ENCODE measurements at regions not wholly inside any gene's neighbourhood (a gene's known extent, or its start where the extent isn't known, plus 50 kb on each side); places are given as distances from the start of the nearest gene placed in this dataset.

DNA sequence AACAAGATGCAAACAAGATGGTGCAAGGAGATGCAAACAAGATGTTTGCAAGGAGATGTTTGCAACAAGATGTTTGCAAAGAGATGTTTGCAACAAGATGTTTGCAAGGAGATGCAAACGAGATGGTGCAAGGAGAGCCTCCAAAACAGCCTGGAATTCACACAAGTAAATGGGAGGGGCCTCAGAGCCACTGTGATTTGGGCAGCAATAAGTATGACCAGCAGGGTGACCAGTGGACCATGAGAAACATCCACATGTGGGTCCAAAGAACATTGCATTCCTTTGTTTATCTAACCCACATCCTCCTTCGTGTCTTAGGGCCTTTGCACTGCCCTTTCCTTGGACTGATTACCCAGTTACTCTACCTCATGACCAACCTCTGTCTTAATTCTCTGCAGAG lies 162.9 kb downstream of the PLPP3 start:
- peak; percentile 13 for DNase-seq

DNA sequence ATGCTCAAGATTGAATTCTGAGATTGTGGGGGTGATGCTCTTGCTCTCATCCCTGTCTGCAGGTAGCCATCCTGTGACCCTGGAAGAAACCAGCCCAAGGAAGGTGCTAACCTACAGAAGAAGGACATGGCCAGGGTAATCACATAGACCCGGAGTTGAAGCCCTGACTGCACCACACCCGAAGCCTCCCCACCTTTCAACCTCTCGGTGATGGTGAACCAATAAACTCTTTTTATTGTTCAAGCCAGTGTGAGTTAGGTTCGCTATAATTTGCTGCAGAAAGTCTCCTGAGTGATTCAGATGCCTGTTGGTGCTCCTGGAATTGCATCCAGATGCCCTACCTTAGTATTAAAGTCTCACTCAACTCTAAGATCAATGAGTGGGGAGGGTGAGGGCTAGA lies 163.6 kb downstream of the PLPP3 start:
- DNase-seq: no peak

DNA sequence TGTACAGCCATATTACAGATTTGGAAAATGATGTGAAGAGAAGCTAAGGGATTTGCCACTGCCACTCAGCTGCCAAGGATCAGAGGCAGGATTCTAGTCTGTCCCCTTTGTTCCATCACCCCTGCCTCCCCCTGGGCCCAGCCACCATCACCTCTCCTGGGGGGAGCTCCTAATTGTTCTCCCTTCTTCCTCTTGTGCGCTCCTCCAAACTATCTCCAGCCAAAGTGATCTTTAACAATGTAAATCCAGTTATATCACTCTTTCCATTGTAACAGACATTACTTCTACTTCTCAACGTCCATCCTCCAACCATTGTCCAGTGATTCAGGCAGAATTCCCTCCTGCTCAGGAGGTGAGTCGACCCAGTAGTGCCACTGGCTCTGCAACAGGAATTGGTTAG lies 164.1 kb downstream of the PLPP3 start:
- DNase-seq: no peak

DNA sequence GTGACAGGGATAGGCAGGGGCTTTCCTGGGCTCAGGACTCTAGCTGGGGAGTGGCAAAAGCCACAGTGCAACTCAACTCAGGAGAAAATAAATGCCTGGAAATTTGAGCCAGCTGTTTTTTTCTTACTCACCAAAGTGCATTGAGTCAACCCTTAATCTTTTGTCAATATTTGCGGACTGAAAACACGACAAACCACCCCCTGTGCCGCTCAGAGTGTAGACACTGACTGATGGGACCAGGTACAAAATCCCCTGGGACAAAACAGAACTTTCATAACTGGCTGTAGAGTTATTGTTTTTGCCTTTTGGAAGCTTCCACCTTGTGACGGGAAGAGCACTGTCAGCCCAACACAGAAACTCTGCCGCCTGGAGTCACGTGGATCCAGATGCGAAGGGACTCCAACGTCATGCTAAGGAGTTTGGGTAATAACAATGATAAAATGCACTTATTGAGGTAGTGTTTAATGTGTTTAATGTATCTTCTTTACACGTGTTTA lies 164.6 kb downstream of the PLPP3 start:
- DNase-seq: no peak

DNA sequence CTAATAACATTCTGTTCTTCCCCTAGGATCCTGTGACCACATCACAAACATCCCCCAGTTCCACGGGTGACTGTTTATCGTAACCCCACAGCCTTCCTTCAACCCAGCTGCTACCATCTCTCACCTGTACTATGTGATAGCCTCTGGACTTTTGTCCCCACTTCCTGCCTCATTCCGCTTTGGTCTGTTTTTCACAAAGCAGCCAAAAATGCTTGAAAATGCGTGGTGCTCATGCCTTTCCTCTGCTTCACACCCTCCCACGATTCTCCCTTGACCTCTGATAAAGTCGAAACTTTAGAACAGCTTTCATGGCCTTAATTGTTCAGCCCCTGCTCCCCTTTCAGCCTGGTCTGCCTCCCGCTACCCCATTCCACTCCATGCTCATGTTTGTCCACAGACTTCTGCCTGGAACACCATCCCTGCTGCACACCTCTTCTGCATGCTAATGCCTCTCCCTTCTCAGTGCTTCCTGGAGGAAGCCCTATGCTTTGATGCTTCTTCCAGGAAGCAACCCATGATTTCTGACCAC lies 165.6 kb downstream of the PLPP3 start:
- no peak for DNase-seq

DNA sequence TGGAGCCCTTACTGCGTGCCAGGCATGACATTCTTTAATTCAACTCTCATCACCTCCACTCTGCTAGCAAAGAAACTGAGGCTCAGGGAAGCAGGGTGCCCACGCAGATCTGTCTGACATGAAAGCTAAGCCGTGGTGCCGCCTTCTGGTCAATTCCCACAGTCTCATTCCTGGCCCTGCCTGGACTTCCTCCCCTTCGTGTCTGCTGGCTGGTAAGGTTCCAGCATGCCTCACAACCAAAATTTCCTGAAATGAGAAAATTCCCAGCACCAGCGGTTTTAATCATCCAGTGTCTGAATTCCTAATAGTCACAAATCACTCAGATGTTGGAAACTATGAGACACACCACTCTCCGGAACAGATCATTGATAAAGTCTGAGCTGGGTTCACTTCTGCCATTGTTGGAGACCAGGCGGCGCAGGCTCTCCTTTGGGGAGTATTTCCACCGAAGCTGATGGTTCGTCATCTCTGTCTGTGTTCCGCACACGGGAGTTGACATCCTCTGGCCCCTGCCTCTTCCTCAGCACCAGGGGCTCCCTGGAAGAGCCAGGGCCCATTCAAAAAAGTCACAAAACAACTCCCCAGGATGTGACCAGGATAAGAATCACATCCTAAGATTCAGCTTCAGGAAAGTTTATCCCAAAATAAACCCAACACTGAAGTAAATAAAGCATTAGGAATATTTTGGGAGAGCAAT lies 167.7 kb downstream of the PLPP3 start:
- no peak for DNase-seq

DNA sequence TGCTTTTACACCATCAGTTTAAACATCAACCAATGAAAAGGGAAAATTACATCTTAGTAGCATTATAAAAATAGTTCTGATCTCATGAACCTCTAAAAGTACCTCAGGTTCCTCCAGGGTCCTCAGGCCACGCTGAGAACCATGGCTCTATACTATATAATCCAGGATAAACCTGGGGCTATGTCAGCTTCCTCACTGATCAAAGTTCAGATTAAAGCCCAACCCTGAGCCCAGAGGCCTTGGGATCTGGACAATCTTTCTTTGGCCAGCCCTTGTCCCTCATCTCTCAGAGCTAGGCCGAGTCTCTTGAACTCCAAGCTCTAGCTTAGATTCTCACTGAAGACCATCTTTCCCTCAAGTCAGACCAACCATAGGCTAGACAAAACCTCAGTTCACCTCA lies 168.3 kb downstream of the PLPP3 start:
- DNase-seq: no peak

DNA sequence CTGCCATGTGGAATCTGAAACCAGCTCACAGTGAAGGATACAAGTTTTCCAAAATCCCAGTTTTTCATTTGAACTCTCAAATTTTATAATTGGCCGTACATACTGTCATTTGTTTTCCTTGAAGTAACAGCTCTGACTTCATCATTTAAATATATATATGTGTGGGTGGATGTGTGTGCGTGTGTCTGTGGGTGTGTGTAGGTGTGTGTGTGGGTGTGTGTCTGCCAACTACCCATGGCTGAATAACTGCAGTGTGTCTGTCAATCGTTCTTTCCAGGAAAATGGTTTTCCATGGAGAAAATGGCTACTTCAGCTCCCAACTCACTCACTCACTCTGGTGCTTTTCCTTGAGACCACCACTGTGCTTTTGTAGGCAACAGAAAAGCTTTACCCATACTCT lies 169.0 kb downstream of the PLPP3 start:
- DNase-seq: no peak

DNA sequence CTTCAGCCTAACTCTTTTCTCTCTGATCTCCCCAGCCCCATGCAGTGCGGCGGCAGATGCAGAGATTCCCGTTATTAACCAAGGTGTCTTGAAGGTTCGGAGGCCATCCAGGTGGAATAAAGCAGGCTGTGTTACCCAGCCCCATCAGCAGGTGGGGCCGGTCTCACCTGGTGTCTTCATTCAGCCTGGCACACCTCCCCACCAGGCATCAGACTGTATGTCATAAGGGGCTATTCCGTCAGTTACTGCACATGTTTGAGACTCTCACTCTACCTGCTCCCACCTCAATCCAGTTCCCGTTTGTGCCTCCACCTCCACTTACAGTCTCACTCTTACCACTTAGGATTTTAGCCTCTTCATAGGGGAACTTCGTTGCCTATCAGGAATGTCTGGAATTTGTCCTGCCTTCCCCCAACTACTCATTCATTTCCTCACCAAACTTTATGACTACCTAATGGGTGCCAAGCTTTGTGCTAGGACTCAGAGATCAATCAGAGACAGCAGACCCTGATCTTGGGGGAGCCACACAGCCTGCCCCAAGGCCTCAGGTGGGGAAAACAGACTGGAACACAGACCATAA lies 170.2 kb downstream of the PLPP3 start:
- DNase-seq: no peak

DNA sequence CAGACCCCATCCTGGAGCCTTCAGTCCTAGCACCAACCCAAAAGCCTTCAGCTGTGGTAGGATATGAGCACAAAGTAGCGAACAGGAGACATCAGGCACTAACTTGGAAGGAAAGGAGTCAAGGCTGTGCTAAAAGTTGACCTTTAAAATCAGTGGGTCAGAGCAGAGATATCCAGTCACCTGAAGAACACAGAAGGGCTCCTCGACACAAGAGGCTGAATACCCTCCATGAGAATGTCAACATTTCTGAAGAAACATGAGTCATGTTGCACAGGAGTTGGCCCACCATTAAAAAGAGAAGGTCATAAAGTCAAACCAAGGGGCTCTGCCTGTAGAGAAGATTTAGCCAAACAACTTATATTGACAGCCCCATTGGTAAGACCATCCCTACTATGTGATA lies 172.5 kb downstream of the PLPP3 start:
- no peak for DNase-seq

DNA sequence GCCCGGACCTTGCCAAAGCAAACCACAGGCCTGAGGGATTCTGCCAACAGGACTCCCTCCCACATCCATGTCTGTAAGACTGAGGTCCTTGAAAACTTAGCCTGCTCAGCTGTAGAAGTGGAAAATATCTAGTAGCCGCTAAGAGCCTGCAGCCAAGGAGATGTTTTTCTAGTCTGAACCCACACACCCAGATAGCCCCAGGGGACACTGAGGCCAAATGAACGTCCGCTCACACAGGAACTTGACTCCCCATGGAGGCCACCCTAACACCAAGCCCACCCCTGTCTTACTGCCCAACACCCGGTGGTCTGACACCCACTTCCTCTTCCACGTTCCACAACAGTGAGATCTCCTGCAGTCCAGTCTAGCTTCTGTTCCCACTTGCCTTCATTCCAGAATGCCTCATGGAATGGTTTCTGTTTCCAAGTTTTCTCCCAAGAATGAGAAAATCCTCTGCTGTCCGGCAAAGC lies 174.8 kb downstream of the PLPP3 start:
- no peak for DNase-seq

DNA sequence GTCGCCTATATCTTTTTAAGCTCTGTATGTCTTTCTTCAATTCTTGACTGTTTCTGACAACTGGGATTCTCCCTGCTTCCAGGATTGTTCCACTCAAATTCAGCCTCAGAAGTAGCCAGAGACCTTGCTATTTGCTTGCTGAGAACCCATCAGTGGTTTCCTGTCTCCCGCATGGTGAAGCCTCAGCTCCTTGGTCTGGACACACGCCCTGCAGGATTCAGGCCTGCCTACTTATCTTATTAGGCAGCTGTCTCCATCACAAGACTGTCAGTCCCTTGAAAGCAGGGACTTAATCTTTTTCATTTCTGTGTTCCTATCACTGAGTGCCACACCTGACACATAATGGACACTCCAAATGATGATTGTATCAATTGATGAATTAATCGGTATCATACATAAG lies 175.3 kb downstream of the PLPP3 start:
- no peak for DNase-seq

DNA sequence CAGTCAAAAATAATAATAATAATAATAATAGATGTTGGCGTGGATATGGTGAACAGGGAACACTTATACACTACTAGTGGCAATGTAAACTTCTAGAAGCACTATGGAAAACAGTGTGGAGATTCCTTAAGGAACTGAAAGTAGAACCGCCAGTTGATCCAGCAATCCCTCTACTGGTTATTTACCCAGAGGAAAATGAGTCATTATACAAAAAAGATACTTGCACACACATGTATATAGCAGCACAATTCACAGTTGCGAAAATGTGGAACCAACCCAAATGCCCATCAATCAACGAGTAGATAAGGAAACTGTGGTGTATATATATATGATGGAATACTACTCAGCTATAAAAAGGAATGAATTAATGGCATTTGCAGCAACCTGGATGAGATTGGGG lies 176.0 kb downstream of the PLPP3 start:
- peak; percentile 65 for DNase-seq

DNA sequence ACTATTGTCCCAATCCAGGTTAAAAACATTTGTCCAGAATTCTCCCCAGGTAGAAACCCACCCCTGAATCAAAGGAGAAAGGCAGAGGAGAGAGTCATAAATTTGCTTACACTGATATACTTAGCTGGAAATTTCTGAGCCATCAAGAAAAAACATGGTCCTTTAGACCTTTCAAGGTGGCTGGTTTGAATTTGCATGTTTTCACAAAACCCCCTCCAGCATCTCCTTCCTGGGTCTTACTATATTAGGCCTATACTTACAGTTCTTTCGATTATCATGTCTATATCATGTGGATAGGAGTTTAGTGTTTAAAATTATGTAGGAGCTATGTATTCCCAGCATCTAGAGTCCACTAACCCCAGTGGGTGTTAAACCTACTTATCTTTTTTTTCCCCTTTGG lies 178.2 kb downstream of the PLPP3 start:
- DNase-seq: no peak

DNA sequence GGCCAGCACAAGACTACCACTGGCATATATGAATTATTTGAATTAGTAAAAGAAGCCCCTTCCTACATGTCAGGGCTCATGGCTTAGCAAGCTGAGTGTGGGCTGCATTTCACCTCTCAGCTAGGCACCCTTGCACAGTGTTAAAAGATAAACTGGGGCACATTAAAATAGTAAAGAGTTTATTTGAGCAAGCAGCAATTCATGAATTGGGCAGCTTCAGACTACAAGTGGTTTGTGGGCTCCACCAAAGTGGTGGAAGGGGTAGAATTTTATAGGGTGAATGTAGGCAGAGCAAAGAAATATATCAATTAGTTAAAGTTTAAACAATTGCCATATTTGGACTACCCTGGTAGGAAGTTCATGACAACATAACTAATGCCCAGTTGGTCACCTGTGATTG lies 178.8 kb downstream of the PLPP3 start:
- DNase-seq: no peak

DNA sequence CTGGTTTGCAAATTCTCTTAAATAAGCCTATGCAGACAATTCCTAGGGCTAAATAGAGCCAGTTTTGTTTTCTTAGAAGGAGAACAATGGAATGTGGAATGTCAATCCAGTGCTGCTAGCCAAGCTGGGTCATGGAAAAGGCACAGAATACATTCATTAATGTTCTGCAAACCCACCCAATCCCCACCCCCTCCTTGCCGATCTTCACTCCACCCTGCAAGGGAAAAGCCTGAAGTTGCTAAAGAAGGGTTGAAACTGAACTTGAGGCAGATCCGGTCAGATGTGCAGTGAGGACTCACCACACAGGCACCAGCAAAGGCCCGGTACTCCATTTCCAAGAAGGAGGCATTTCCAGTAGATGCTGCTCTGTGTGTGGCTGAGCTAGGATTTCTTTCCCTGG lies 179.6 kb downstream of the PLPP3 start:
- no peak for DNase-seq

DNA sequence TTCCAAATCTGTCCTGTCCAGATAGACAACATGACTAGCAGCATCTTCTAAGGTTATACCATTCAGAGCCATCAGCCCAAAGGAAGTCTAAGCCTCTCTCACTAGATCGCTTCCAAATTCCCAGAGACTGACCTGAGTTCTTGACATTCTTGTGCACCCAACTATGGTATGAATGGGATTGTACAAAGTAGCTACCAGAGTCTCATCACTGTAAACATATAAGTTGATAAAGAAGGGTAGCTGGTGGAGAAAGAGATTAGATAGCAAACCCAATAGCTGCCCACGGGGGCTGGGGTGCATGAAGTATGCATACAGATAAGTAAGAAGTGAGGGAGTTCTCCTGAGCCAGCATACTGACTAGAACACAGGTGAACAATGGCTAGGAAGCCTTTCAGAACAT lies 180.0 kb downstream of the PLPP3 start:
- DNase-seq: no peak

DNA sequence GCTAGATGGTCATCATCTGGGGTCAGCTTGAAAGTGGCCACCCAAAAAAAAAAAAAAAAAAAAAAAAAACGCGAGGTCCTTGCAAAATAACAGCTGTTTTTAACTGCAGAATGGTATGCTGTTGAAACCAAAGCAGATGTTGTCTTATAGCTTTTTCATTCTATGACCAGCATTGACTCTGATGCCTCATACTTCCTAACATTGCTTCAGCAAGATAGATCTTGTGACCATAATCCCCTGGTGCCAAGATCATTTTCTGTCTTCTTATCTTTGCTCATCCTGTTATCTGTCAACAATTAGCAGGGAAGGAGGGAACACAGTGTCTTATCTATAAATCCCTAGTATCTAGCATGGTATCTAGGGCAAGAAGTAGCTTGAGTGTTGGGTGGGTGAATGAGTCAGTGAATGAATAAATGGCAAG lies 181.5 kb downstream of the PLPP3 start:
- DNase-seq: no peak

DNA sequence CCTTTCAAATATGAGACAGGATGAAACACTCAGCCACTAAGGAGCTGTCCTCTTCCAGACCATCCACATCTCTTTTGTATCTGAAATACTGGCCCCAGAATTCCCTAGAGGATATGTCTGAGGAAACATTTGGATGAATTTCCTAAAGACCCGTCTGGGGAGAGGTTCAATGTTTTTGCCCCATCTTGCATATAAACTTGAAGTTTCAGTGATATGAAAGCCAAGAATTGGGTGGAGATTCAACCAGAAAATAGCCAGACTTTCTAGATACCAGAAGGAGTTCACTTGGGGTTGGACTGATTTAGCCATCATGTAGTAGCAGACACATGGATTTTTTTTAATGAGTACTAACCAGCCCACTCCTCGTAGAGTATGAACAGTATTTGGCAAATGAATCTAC lies 182.0 kb downstream of the PLPP3 start:
- DNase-seq: no peak

DNA sequence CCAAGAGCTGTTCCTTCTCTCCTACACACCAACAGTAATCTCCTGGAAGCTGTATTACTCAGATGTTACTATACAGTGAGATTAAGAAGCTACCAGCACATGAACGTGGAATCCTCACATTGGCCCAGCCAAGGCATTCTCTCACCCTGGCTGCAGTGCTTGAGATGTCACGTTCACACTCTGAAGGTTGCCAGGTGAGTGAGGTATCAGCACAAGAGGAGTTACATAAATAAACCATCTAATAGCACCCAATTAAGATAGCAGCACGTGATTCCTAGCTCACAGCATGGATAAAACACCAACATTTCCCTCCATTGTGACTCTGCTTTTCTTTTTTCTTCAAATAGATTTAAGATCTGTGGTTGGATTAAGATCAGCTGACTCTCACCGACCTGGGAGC lies 182.8 kb downstream of the PLPP3 start:
- DNase-seq: no peak

DNA sequence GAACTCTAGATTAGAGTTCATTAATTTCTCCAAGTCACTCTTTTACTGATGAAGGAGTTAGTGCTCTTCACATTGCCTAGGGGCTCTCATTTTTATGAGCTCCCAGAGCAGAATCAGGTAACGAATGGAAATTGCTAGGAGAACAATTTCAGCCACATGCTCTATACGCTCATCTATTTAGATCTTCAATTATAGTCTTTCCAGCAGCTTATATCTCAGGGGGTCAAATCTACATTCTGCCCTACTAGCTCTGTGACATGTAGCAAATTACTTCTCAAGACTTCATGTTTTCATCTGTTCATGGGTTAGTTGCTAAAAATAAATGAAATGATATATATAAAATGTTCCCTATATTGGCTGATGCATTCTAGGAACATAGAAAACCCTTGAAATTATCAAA lies 183.6 kb downstream of the PLPP3 start:
- DNase-seq: no peak

DNA sequence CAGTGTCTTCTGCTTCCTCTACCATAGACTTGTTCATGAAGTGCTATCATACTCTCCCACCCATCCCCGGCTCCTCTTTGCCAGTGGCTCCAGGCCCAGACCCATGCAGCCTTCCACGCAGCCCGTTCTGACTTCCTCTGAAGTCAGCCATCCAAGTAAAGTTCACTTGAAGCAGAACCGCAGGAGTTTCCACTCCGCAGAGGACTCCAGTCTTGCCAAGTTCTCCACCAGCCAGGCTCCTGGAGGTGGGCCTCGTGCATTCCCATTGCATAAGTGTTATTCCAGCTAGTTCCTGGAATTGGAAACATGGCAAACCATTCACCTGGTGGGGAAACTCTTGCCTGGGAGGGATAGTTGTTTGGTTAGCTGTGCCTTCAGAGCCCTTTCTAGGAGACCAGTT lies 185.1 kb downstream of the PLPP3 start:
- no peak for DNase-seq

DNA sequence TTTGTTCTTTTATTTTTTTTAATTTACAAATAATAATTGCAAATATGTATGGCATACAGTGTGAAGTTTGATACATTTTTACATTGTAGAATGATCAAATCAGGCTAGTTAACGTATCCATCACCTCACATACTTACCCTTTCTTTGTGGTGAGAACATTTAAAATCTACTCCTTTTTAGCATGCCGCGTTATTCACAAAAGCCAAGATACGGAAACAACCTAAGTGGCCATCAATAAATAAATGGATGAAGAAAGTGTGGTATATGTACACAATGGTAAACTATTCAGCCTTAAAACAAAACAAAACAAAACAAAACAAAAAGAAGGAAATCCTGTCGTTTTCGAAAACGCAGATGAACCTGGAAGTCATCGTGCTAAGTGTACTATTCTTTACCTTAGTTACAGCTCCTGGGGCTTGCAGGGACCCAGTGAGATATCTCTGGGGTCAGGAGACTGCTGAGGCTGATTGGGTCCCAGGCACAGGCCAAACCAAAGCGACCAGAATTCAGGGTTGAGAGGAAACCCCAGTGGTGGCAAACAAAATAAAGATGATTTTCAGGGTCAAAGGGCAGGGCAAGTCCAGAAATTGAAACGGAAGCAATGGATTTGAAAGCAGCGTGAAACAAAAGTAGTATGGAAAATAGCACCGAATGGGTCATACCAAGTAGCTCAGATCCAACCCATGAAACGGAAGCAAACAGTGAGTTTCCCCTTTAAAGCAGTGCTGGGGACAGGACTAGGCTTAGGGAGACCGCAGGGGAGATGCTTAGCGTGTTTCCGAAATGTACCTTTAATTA lies 188.2 kb downstream of the PLPP3 start:
- no peak for DNase-seq
